Stimulated activated CD8-positive, alpha-beta memory T cell treated with anti-CD3 and anti-CD28 coated beads, Interleukin-4, amount 100 ng/mL, for 48 hours (primary cell): ENCODE measurements at regions not wholly inside any gene's neighbourhood (a gene's known extent, or its start where the extent isn't known, plus 50 kb on each side); places are given as distances from the start of the nearest gene placed in this dataset.
"Not testable (repeated sequence)": the region's sequence is repeated elsewhere in the genome, so short reads cannot be mapped to it uniquely, and the experiment has no call there.

Experiments
- DNase-seq: peaks from one replicate; pipeline ENCODE4 v3.0.0-alpha.2; 2020

GRCh38 chr9:73890685-73891277, 606.4 kb upstream of the RORB start:
- no peak for DNase-seq

DNA sequence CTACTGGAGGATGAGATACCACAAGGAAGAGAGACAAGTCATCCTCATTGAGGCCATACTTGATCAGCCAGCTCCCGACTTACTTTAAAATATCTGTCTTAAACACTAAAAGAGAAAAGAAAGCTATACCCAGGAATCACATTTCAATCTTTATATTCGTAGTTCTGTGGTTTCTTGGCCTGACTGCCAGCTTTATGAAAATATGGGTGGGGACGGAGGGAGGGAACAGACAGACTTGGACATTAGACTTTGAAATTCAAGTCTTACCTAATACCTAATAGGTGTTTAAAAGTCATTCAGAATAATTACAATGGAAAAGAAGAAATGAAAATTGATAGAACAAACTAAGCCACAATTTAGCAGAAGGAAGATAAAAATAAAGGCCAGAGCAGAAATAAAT, 604.8 kb upstream of the RORB start:
- no peak for DNase-seq

DNA sequence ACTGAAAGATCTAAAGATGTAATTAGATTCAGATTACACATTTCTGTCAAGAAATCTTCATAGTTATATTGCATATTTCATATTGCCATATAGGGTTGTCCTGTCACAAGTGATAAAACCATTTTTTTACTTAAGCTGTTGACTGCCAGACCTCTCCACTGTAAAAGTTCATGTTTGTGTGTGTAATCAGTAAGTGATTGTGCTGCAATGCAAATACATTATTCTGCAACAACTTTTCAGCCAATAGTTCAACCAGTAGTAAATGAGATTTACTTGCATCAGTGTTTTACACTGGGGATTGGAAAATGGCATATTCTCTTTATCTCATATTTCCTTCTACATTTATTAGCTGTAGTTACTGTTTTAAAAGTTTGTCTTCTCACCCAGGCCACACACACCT, 603.9 kb upstream of the RORB start:
- no peak for DNase-seq

DNA sequence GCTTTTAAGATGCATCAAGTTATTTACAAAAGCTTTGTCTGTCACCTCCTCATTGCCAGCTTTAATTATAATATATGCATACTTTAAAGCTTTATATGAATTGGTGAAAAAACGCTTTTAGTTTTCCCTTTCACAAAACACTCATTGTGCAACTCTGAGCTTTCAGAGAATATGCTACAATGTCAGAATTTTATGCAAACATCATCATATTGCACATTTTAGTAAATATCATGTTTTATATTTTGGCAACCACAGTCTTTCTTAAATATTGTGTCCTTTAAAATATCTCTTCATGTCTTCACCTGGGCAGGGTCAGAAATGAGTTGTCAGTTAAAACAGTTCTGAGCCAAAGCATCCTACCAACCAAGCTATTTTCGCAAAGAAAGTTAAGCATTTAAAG, 601.1 kb upstream of the RORB start:
- no peak for DNase-seq

DNA sequence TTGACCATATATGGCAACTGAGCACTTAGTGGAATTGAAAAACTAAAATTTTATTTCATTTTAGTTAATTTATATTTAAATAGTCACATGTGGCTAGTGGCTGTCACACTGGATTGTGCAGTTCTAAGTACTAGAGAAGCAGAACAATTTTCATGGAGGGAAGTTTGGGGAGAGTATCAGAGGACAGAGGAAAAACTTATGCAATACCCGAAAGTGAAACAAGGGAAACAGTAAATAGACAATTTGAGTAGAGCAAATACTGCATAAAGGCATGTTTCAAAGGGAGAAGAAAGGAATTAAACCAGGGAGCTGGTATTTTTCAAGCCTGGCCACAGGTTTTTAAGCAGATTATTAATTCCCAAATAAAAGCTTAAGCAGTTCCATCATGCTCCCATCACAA, 590.5 kb upstream of the RORB start:
- no peak for DNase-seq

DNA sequence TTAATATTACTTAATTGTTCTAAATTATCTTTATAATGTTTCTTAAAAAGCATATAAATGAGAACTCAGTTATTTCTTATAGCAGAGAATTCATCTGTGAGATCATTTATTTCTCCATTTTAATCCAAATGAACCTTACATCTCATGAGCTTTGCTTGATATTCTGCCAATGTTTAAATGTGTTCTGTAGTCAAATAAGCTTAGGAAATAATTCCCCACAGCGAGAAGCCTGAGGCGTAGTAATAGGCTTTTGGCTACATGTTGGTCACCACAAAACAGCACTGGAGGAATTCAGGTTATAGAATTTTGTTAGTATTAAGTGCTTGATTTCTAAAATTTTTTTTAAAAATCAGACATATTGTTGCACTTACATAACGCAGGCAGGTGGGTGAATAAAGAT, 585.3 kb upstream of the RORB start:
- DNase-seq: no peak

- no peak for DNase-seq
Measured at GRCh38 chr9:73916016-73916673, 581.0 kb upstream of the RORB start.

DNA sequence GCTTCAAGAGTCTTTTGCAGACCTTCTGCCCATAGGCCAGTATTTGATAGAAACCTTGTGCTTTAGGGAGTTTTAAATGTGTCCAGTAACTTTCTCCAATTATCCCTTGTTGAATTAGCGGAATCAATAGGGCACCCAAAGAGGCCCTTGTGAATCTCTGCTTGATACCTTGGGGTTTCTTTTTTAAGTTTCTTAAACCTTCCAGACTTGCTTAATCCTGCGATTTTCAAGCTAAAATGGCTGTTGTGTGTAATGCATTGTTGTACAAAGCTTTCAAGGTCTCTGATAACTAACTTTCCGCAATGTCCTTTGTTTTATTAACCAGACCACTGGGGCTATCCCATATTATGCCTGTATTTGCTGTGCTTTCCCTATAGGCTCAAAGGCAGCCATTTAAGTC, 577.4 kb upstream of the RORB start:
- DNase-seq: no peak

DNA sequence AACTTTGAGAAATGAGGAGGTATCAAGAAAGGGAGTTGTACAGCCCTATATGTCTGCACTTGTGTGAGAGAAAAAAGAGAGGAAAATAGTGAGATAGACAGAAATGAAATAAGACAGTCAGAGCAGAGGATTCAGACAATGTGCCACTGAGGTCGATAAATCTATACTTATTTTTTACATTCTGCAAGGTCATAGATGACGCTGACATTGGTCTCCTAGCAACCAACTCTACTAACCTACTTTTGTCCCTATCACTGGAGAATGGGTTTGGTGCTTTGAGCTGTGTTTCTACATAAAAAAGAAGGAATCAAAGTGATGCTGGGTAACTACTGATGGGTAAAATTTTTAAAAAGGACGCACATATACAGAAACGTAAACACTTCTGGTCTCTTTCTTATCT, 573.3 kb upstream of the RORB start:
- no peak for DNase-seq

DNA sequence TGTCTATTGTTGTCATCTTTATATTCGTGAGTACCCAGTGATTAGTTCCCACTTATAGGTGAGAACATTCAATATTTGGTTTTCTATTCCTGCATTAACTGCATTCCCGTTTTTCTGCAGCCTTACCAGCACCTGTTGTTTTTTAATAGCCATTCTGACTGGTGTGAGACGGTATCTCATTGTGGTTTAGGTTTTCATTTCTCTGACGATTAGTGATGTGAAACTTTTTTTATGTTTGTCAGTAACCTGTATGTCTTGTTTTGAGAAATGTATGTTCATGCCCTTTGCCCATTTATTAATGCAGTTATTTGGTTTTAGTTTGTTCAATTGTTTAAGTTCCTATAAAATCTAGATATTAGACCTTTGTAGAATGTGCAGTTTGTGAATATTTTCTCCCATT, 546.0 kb upstream of the RORB start:
- DNase-seq: no peak

DNA sequence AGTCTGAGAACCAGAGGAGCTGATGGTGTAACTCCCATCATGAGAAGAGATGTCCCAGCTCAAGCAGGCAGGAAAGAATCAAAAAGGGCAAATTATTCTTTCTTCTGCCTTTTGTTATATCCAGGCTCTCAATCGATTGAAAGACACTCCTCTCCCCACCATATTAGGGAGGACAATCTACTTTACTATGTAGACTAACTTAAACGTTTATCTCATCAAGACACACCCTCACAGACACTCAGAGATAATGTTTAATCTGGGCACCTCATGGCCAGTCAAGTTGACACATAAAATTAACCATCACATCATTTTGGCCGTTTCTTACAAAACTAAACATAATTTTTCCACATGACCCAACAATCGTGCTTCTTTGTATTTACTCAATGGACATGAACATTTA, 534.3 kb upstream of the RORB start:
- DNase-seq: no peak

GRCh38 chr9:73969936-73970335, 527.2 kb upstream of the RORB start:
- DNase-seq: no peak

DNA sequence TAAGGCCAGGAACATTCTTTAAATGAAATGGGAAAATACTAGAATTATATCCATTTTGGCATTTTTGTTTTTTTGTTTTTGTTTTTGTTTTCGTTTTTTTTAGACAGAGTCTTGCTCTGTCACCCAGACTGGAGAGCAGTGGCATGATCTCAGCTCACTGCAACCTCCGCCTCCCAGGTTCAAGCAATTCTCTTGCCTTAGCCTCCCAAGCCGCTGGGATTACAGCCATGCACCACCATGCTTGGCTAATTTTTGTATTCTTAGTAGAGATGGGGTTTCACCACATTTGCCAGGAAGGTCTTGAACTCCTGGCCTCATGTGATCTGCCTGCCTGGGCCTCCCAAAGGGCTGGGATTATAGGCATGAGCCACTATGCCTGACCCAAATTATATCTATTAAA, 520.7 kb upstream of the RORB start:
- DNase-seq: not testable (repeated sequence)

- DNase-seq: no peak
Measured at GRCh38 chr9:73979894-73980264, 517.3 kb upstream of the RORB start.

DNA sequence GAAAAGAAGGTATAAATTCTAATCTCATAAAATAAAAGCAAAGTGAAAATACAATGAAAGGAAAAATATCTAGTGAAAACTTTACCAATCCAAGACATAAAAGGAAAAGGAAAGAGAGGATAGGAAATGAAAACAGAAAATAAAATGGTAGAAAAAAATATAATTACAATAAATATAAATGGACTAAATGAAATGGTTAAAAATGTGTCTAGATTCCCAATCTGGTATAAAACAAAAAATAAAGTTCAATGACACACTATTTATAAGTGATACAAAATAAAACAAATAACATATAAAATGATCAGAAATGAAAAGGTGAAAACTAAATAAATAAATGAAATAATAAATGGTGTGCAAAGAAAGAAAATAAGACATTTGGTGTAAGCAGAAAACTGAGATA, 516.4 kb upstream of the RORB start:
- DNase-seq: no peak

DNA sequence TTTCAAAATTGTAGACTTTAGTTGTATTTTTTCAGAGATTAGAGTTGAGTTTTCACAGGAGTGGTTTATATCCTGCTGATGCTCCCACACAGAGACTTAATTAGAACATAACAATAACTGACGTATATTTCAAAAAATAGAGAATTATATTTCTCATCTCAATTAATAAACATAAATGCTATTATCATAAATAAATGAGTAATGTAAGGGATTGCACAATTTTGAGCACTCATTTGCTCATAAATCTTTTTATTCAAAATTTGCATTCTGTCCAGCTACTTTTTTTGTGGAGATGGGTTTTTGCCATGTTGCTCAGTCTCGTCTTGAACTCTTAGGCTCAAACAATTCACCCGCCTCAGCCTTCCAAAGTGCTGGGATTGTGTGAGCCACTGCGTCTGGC, 515.7 kb upstream of the RORB start:
- no peak for DNase-seq

GRCh38 chr9:73995836-73996235, 501.3 kb upstream of the RORB start:
- no peak for DNase-seq

- no peak for DNase-seq
Measured at GRCh38 chr9:73996844-73997243, 500.3 kb upstream of the RORB start.

DNA sequence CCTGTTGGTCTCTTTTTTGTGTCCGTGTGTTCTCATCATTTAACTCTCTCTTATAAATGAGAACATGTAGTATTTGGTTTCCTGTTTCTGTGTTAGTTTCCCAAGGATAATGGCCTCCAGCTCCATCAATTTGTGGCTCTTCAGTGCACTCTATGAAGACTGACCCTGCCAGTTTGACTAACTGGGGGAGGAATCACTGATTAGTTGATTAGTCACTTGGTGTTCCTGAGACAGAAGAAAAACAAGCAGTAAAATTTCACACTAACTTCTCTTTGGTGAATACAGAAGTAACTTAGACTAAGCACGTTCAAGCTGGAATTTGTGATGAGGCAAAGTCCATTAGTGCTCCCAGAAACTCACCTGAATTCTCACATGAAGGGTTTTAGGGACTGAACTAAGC, 495.8 kb upstream of the RORB start:
- DNase-seq: no peak

DNA sequence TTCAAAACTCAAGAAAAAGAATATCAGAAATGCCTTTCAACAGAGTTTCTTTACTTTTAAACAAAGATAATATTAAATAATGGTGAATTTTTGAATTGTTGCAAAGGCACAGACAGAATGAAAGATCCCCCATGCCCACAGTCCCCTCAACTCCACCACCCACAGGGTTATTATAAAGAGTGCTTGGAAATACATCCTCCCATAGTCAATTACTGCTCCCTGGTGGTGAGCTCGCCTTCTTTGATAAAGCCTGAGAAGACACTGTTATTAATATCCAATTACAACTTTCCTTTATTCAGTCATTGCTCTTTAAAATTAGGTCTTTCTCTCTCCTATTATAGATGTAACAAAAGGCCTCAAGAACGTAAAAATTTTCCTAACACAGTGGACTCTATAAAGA, 490.2 kb upstream of the RORB start:
- DNase-seq: no peak

DNA sequence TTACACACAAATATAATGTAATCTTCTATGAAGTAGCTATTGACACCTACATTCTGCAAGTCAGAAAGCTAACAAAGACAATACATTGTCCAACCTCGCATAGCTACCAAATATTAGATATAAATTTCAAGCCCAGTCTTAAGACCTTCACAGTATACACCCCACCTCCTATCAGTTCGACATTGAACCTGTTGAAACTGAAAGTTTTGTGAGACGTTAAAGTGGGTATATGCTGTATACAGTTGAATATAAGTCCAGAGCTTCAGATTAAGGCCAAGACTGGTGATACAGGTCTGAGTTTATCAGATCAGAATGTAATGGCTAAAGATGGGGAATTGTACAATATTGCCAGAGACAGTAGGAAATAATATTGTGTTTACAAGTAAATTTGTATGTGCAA, 489.3 kb upstream of the RORB start:
- DNase-seq: no peak

DNA sequence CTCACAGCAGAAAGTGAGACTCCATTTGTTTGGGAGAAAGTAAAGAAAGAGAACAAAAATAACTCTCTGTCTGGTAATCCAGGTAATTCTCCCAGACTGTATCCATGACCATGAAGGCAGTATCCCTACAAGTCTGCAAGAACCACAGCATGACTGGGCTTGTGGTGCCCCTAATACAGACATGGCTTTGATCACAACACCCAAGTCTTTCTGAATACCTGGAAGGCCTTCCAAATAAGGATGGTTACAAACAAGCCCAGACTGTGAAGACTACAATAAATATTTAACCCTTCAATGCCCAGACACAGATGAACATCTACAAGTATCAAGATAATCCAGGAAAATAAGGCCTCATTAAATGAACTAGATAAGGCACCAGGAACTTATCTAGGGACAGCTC, 481.1 kb upstream of the RORB start:
- no peak for DNase-seq

DNA sequence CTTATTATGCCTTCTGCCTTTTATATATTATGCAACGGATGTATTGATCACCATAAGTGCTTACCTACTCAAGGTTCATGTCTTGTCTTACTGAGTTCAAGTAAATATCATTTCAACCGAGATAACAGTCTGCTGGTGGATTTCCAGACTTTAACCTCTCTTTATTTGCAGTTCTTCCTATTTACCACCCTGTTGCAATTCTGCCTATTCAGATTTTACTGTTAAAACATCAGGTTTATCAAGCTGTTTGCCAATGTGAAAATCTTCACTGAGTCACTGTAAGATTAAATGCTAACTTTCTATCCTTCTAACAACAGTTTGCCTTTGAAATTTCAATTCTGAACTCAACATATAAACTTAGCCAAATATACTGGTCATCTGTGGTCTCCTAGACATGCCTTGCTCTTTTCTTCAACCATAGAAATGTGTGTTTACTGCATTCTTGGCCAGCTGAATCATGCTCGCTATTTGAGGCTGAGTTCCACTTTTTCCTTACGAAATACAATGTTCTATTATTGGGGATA, 471.7 kb upstream of the RORB start:
- DNase-seq: no peak

DNA sequence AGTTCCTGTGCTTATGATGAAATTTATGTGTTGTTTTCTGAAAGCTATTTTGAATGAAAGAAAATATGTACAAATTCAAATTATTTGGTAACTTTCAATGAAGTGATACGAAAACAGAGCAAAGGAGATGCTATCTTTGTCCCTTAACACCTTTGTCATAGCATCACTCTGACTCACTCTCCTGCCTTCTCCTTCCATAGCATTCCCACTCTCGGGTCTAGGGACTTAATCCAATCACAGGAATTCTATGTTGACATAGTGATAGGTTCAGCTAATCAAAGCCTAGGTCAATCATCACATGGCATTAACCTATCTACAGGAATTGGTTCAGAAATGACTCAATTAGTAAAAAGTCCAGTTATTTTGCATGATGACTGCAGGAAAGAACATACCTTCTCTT, 464.7 kb upstream of the RORB start:
- no peak for DNase-seq

GRCh38 chr9:74035786-74036185, 461.3 kb upstream of the RORB start:
- DNase-seq: no peak
